Muscle of back (tissue), 3 donors: ENCODE measurements at regions not wholly inside any gene's neighbourhood (a gene's known extent, or its start where the extent isn't known, plus 50 kb on each side); places are given as distances from the start of the nearest gene placed in this dataset.
"Not testable (repeated sequence)": the region's sequence is repeated elsewhere in the genome, so short reads cannot be mapped to it uniquely, and the experiment has no call there.

ENCODE experiments used
- DNase-seq, 3 donors: peaks; one replicate each; pipeline versions ENCODE4 v3.0.0 to v3.0.0-alpha.2; 2013

GRCh38 chr16:26594666-26595065 is 472.1 kb upstream of the C16orf82 start:
- DNase-seq = no peak

GRCh38 chr16:26595199-26595598 is 471.5 kb upstream of the C16orf82 start:
- DNase-seq = no peak

GRCh38 chr16:26596033-26596432 is 470.7 kb upstream of the C16orf82 start:
- DNase-seq = not testable (repeated sequence)

- DNase-seq = no peak
Measured at GRCh38 chr16:26598061-26598460, 468.7 kb upstream of the C16orf82 start.

- DNase-seq = no peak
Measured at GRCh38 chr16:26598998-26599784, 467.5 kb upstream of the C16orf82 start.

DNA sequence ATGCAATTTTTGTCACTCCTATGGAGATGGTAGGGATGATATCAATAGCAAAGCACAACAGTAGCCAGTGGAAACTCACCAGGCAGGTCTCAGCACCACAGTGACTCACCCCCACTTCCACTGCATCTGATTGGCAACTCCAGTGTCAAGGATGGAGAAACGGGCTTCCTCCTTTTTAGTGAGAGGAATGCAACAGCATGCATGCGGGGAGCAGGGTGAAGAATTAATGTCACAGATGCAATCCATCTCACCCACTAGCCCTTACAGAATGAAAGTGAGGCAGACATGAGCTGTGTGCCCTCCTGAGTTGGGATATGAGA is 467.0 kb upstream of the C16orf82 start:
- no peak for DNase-seq

GRCh38 chr16:26601335-26601734 is 465.4 kb upstream of the C16orf82 start:
- no peak for DNase-seq

DNA sequence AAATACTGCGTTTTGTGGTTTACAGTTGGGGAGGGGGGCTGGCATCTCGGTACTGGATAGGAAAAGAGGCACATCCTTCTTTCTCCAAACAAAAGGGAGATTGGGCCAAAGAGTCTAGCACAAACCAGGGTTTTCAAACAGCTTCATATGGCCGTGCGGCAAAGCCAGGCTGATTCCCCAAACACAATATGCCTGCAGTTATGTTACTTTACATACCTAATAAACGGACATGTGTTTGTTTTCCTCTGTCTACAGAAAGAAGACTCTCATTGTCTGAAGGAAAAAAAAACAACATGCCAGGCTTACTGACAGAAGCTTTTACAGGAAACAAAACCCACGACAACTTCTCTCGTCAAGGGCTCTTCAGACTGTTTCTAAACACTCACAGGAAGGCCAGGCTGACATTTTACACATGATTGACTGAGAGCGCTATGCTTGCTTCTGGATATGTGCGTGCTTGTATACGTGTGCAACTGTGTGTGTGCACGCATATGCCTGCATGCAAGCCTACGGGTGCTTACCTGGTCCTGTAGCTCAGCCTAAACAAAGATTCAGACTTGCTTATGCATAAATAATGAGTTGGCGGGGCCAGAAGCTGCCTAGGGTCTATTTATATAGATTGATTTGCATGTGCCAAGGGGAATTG is 461.0 kb upstream of the C16orf82 start:
- DNase-seq = no peak

- DNase-seq = no peak
Measured at GRCh38 chr16:26606381-26607150, 460.2 kb upstream of the C16orf82 start.

- DNase-seq = no peak
Measured at GRCh38 chr16:26614237-26614841, 452.4 kb upstream of the C16orf82 start.

- no peak for DNase-seq
Measured at GRCh38 chr16:26623442-26623841, 443.3 kb upstream of the C16orf82 start.

GRCh38 chr16:26627958-26628357 is 438.8 kb upstream of the C16orf82 start:
- DNase-seq = no peak

- not testable (repeated sequence) for DNase-seq
Measured at GRCh38 chr16:26631365-26631764, 435.4 kb upstream of the C16orf82 start.

- no peak for DNase-seq
Measured at GRCh38 chr16:26642047-26642664, 424.6 kb upstream of the C16orf82 start.

DNA sequence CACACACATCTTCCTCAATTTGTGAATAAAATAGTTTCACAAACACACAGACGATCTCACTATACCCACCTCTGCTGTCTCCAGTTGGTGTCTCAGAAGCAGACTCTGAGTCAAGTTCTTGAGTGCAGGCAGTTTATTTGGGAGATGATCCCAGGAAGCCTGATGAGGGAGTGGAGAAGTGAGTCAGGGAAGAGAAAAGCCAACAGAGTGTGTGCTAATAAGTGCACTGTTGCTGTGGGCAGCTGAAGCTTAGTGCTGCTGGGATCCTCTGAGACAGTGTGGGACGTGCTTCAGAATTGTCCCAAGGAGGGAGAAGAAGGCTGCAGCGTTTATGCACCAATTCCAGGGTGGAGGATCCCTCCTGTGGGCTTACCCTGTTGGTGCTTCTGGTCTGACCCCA is 423.2 kb upstream of the C16orf82 start:
- no peak for DNase-seq

- peak in 1 of 3 donors; percentile 2 for DNase-seq
Measured at GRCh38 chr16:26644912-26645543, 421.7 kb upstream of the C16orf82 start.

- peak in 1 of 3 donors; percentile 16 for DNase-seq
Measured at GRCh38 chr16:26645614-26646013, 421.1 kb upstream of the C16orf82 start.

DNA sequence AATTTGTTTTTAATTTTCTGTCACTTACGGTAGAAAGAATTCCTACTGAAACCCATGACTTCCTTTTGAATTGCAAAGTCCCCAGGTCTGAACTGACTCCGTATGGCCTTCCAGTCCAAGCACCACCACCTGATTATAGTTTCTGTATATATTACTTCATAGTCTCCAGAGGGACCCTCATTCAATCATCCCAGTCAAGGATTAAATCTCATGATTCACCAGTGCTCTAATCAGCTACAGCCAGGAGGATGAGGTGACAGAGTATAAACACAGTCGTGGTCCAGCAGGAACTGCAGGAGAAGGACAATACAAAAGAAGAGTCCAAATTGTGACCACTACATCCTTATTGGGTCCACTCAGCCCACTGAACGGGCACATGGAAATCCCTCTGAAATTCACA is 418.9 kb upstream of the C16orf82 start:
- no peak for DNase-seq

DNA sequence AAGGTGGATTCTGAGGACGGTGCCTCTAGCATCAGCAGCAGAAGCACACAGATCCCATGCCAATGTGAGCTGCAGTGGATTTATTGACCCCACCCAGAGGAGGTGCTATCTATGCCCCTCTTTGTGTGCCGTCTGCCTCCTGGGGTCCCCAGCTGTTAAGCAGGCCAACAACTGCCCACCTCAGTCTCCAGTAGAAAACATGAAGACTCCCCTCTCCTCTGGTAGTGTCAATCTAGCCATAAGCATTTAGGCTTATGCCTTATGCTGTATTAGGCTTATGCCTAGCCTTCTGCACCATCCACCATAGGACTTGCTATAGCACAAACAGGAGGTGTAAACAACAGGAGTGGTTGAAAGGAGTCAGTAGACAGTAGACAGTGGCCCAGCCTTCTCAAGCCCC is 417.9 kb upstream of the C16orf82 start:
- no peak for DNase-seq

GRCh38 chr16:26649381-26650045 is 417.2 kb upstream of the C16orf82 start:
- no peak for DNase-seq

GRCh38 chr16:26651464-26651863 is 415.3 kb upstream of the C16orf82 start:
- no peak for DNase-seq
